HUES48 (cell line): ENCODE measurements at regions not wholly inside any gene's neighbourhood (a gene's known extent, or its start where the extent isn't known, plus 50 kb on each side); places are given as distances from the start of the nearest gene placed in this dataset.
"Not testable (repeated sequence)": the region's sequence is repeated elsewhere in the genome, so short reads cannot be mapped to it uniquely, and the experiment has no call there.

Experiments
- H3K27ac ChIP-seq: one replicate; pipeline ENCODE4 v1.7.0; 2013; ENCODE audit warnings: low read depth, low read length, inconsistent platforms
- H3K27me3 ChIP-seq: 2 replicates; pipeline ENCODE4 v1.6.1; 2013; ENCODE audit warnings: mild to moderate bottlenecking, low read length; ENCODE audit not compliant: control insufficient read depth, insufficient read depth
- H3K36me3 ChIP-seq: 2 replicates; pipeline ENCODE4 v1.6.1; 2013; ENCODE audit warnings: low read length; ENCODE audit not compliant: control insufficient read depth, insufficient read depth
- H3K4me1 ChIP-seq: 2 replicates; pipeline ENCODE4 v1.6.1; 2013; ENCODE audit warnings: mild to moderate bottlenecking, low read length; ENCODE audit not compliant: control insufficient read depth, insufficient read depth
- H3K4me3 ChIP-seq: 2 replicates; pipeline ENCODE4 v1.5.1; 2013; ENCODE audit warnings: mild to moderate bottlenecking, low read depth, low read length
- H3K9ac ChIP-seq: 2 replicates; pipeline ENCODE4 v1.6.1; 2013; ENCODE audit warnings: mild to moderate bottlenecking, low read depth, low read length, moderate library complexity
- H3K9me3 ChIP-seq: 2 replicates; pipeline ENCODE4 v1.6.1; 2013; ENCODE audit warnings: low read length; ENCODE audit not compliant: control insufficient read depth, insufficient read depth

DNA sequence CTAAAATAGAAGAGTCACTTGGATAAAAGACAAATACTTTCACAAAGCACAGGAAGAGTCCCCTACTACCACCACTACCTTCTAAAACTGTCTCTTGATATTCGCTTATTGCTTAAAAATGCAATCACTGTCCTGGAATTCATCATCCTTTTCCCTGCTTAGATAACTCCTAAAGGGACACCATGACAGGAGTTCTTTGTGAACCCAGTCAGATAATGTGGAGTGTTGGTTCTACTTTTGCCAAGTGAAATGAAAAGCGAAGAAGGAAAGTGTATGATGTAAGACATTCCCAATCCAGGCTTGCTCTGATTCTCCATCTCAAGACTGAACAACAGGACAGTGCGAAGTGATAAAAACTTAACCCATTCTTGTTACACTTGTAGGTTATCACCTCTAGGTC lies 103.0 kb downstream of the MTERF1 start:
- H3K4me3 ChIP-seq = no peak overlapping the region
- no peaks in the 10 kb centered on the region for H3K9me3 ChIP-seq
- no peaks in the 10 kb centered on the region; the same call in 1 of the 2 replicates for H3K4me1 ChIP-seq
- no peak overlapping the region for H3K9ac ChIP-seq
- no peak overlapping the region for H3K27ac ChIP-seq
- H3K27me3 ChIP-seq = no peaks in the 10 kb centered on the region
- H3K36me3 ChIP-seq = no peaks in the 10 kb centered on the region

DNA sequence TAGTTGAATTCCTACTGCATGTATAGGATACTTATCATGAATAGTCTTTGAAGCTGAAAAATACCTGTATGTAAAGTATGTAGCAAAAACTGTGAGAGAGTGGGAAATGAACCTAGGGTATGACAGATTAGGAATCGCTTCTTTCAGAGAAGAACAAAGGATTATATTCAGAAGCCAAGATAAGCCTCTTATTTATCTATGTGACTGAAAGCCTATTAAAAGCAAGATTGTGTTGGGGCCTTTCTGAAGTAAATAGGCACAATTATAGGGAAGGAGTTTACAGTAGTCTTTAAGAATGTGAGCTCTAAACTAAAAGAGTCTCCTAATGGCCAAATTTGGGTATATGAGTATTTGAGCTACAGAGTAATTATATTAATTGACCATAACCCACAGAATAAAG lies 102.1 kb downstream of the MTERF1 start:
- H3K9ac ChIP-seq = no peak overlapping the region

DNA sequence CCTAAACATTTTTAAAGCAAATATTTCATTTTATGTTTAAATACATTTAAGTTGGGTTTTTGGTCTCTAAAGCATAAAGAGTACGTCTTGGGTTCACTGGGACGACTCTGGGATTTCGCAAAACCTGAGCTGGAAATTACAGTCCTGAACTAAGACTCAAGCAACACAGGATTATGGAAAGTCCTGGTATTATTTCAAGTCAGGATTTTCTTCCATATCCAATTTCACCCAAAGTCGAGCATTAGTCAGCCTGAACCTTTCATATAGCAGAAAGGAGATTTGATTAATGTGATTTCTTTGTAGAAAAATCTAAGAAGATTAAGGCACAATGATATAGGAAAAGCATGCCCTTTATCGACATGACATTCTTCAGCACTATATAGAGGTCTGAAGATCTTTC lies 100.0 kb downstream of the MTERF1 start:
- no peak overlapping the region for H3K4me3 ChIP-seq
- H3K27me3 ChIP-seq = no peaks in the 10 kb centered on the region
- H3K9ac ChIP-seq = no peak overlapping the region
- no peak overlapping the region for H3K27ac ChIP-seq
- no peaks in the 10 kb centered on the region; the same call in 1 of the 2 replicates for H3K4me1 ChIP-seq
- no peaks in the 10 kb centered on the region for H3K36me3 ChIP-seq
- no peaks in the 10 kb centered on the region for H3K9me3 ChIP-seq

More for the DNA sequence above, 102.1 kb downstream of the MTERF1 start:
- Histone ChIP-seq H3K4me3 (no peak overlapping the region), H3K27me3 (no peaks in the 10 kb centered on the region), H3K9me3 (no peaks in the 10 kb centered on the region), H3K36me3 (no peaks in the 10 kb centered on the region), H3K4me1 (no peaks in the 10 kb centered on the region; the same call in 1 of the 2 replicates), H3K27ac (no peak overlapping the region)

DNA sequence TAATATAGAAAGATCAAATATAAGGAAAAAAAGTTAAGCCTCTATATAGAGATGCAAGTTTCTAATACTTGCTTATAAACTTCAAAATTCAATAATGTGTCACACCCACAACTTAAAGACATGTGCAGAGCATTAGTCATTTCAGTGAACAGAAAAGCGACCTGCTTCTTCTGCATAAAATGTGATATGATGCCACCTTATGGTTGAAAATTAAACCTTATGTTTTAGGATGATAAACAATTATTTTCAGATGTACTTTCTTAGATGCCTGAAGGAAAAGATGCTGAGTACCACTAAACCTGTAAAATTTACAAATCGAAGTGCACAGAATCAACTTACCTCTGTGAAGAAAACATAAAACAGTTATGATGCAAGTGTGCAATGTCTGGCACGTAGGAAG lies 96.0 kb downstream of the MTERF1 start:
- H3K27ac ChIP-seq = no peak overlapping the region
- no peak overlapping the region for H3K9ac ChIP-seq
- H3K4me3 ChIP-seq = no peak overlapping the region
- H3K9me3 ChIP-seq = no peaks in the 10 kb centered on the region
- no peaks in the 10 kb centered on the region for H3K27me3 ChIP-seq
- H3K4me1 ChIP-seq = no peaks in the 10 kb centered on the region
- H3K36me3 ChIP-seq = no peaks in the 10 kb centered on the region

DNA sequence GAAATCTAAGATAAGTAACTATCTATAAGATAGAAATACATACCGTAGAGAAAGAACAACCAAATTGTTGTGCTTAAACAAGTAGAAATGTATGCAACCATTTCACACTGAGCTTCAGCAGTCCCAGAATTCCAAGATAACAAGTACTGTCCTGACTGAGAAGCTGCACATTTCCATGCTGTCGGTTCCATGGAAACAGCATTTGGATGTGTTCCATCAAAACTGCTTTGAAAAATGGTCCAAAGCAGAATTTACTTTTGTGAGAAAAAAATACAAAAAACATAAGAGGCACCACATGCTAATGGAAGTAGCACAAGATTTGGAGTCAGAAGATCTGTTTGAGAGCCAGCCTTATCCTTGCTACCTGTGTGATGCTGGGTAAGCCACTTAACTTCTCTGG lies 92.6 kb downstream of the MTERF1 start:
- Histone ChIP-seq H3K27ac (no peak overlapping the region), H3K27me3 (no peaks in the 10 kb centered on the region), H3K36me3 (no peaks in the 10 kb centered on the region), H3K4me3 (no peak overlapping the region), H3K9ac (no peak overlapping the region), H3K4me1 (no peaks in the 10 kb centered on the region), H3K9me3 (no peaks in the 10 kb centered on the region; the same call in 1 of the 2 replicates)

DNA sequence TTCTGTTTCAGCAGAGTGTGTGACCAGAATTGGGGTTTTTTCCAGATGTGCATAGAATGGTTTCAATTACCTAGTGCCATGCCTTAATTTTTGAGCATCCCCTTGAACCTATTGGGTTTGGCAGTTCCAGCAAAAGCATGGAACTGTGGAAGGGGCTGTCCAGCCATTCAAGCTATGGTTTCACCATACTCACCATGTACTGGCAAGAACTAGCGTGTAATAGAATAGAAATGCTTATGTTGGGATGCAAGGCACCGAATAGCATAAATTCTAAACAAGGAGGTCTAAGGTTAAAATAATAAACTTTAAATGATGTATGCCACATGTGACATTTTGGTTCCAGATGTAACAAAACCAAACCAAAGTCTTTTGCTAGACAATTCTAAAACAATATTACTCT lies 91.4 kb downstream of the MTERF1 start:
- no peak overlapping the region for H3K9ac ChIP-seq

DNA sequence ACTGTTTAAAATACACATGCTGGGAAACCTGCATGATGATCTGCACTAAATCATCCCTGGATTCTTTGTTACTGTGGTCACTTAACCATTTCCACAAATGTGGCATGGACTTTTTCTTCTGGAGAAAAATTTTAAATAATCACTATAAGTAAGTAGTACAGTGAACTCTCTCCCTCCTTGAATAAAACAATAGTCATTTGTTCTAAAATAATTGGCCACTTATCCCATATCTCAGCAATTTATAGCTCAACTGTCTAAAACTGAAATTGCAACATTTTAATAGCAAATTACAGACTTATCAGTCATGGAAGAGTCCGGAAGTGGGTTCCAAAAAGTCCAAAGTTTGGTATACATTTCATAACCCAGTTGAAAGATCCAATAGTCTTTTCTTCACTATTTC lies 90.9 kb downstream of the MTERF1 start:
- H3K4me3 ChIP-seq = no peak overlapping the region
- H3K4me1 ChIP-seq = no peaks in the 10 kb centered on the region
- no peaks in the 10 kb centered on the region; the same call in 1 of the 2 replicates for H3K9me3 ChIP-seq
- H3K27ac ChIP-seq = no peak overlapping the region
- H3K36me3 ChIP-seq = no peaks in the 10 kb centered on the region
- no peak overlapping the region for H3K9ac ChIP-seq
- H3K27me3 ChIP-seq = no peaks in the 10 kb centered on the region

More for the DNA sequence above, 91.4 kb downstream of the MTERF1 start:
- no peaks in the 10 kb centered on the region for H3K36me3 ChIP-seq
- no peaks in the 10 kb centered on the region for H3K27me3 ChIP-seq
- no peaks in the 10 kb centered on the region for H3K4me1 ChIP-seq
- no peak overlapping the region for H3K4me3 ChIP-seq
- H3K27ac ChIP-seq = no peak overlapping the region
- H3K9me3 ChIP-seq = no peaks in the 10 kb centered on the region; the same call in 1 of the 2 replicates

DNA sequence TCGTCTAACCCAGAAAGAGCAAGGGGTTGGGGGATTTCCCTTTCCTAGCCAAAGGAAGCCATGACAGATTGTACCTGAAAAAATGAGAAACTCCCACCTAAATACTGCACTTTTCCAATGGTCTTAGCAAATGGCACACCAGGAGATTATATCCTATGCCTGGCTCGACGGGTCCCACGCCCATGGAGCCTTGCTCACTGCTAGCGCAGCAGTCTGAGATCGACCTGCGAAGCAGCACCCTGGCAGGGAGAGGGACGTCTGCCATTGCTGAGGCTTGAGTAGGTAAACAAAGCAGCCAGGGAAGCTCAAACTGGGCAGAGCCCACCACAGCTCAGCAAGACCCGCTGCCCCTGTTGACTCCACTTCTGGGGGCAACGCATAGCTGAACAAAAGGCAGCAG lies 89.9 kb downstream of the MTERF1 start:
- not testable (repeated sequence) for H3K4me1 ChIP-seq, H3K9me3 ChIP-seq, H3K36me3 ChIP-seq, H3K27ac ChIP-seq, H3K4me3 ChIP-seq, H3K9ac ChIP-seq, H3K27me3 ChIP-seq

DNA sequence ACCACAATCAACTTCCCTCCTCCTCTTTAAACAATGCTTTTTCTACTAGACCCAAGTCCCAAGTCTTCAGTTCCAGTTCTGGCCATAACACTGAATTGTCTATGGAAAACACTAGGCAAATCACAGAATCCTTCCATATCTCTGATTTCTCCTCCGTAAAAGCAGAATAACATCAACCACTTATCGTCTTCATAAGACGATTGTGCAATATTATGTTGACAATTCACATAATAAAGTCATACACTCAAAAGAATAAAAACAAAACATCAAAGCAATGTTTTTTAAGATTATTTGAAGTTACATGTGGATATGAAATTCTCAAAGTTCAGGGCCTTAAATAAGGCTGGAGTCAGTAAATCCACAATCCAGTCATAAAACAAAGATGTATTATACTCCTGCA lies 84.4 kb downstream of the MTERF1 start:
- H3K9ac ChIP-seq = no peak overlapping the region
- H3K27me3 ChIP-seq = no peaks in the 10 kb centered on the region
- no peaks in the 10 kb centered on the region for H3K4me1 ChIP-seq
- no peak overlapping the region for H3K4me3 ChIP-seq
- no peak overlapping the region for H3K27ac ChIP-seq
- H3K36me3 ChIP-seq = no peaks in the 10 kb centered on the region
- H3K9me3 ChIP-seq = no peaks in the 10 kb centered on the region; the same call in 1 of the 2 replicates

DNA sequence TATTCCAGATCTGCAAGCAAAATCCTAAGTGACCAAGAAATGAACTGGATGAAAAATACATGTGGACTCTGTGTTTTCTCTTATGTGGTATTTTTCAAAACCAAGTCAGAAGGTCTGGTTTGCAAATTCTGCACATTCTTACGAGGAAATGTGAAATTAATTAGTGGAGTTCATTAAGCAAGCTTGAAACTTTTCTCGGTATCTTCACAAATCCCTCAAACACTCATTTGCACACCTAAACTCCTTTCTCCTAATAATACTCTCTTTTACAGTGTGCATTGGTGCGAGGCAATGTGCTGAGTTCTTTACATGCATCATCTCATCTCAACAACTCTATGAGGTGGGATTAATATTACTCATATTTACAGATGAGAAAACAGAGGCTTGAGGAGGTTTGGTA lies 82.1 kb downstream of the MTERF1 start:
- Histone ChIP-seq H3K4me3 (no peak overlapping the region), H3K9ac (no peak overlapping the region), H3K4me1 (no peaks in the 10 kb centered on the region), H3K27me3 (no peaks in the 10 kb centered on the region), H3K9me3 (no peaks in the 10 kb centered on the region), H3K27ac (no peak overlapping the region), H3K36me3 (no peaks in the 10 kb centered on the region)

DNA sequence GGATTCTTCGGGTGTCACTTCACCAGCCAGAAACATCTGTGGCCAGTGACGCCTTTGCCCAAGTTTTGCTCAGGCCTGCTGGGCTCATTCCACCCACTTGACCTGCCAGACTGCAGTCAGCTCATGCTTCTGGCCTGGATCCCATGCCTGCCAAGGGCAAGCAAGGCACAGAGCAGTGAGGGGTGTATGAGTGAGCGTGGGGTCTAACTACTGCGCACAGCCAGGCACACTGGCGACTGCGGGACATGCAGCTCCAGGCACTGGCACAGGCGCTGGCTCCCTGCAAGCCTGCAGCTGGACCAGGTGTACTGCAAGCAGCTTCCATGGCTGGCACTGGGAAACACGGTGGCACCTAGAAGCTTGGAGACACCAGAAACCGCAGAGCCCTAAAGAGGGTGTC lies 80.1 kb downstream of the MTERF1 start:
- no peak overlapping the region for H3K27ac ChIP-seq
- H3K4me3 ChIP-seq = no peak overlapping the region
- no peaks in the 10 kb centered on the region for H3K36me3 ChIP-seq
- H3K27me3 ChIP-seq = no peaks in the 10 kb centered on the region
- H3K9me3 ChIP-seq = no peaks in the 10 kb centered on the region
- H3K4me1 ChIP-seq = no peaks in the 10 kb centered on the region
- H3K9ac ChIP-seq = no peak overlapping the region
